SU-DHL-6 (cell line): ENCODE measurements at regions not wholly inside any gene's neighbourhood (a gene's known extent, or its start where the extent isn't known, plus 50 kb on each side); places are given as distances from the start of the nearest gene placed in this dataset.

Source experiments
- EZH2phosphoT487 ChIP-seq: fragments of 200-600 bp; sonication (generic), shearing (Covaris generic); conservative IDR thresholded peaks from 2 replicates; pipeline ENCODE4 v1.6.1; 2018; ENCODE audit warnings: mild to moderate bottlenecking, antibody characterized with exemption, low read length, moderate library complexity, mixed read lengths
- TF ChIP-seq, protein P1 (sequence below): fragments of 200-600 bp; sonication (generic); IDR thresholded peaks from one replicate; pipeline ENCODE4 v1.5.1; 2017; ENCODE audit warnings: antibody characterized with exemption, mild to moderate bottlenecking, low read length, moderate library complexity; ENCODE audit not compliant: insufficient read depth, poor library complexity, severe bottlenecking

GRCh38 chr4:189823591-189823990 lies 117.1 kb upstream of the FRG1 start:
- TF ChIP-seq, protein P1, sequence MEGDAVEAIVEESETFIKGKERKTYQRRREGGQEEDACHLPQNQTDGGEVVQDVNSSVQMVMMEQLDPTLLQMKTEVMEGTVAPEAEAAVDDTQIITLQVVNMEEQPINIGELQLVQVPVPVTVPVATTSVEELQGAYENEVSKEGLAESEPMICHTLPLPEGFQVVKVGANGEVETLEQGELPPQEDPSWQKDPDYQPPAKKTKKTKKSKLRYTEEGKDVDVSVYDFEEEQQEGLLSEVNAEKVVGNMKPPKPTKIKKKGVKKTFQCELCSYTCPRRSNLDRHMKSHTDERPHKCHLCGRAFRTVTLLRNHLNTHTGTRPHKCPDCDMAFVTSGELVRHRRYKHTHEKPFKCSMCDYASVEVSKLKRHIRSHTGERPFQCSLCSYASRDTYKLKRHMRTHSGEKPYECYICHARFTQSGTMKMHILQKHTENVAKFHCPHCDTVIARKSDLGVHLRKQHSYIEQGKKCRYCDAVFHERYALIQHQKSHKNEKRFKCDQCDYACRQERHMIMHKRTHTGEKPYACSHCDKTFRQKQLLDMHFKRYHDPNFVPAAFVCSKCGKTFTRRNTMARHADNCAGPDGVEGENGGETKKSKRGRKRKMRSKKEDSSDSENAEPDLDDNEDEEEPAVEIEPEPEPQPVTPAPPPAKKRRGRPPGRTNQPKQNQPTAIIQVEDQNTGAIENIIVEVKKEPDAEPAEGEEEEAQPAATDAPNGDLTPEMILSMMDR, result no peak
- TF ChIP-seq EZH2phosphoT487, result no peak
